Upper lobe of left lung (tissue), 6 donors: ENCODE measurements at regions not wholly inside any gene's neighbourhood (a gene's known extent, or its start where the extent isn't known, plus 50 kb on each side); places are given as distances from the start of the nearest gene placed in this dataset.
"Not testable (repeated sequence)": the region's sequence is repeated elsewhere in the genome, so short reads cannot be mapped to it uniquely, and the experiment has no call there.

ENCODE experiments used
- ATAC-seq, 2 donors: fragments of 200-7000 bp; cut with Tn5 transposase; one replicate each; pipeline ENCODE4 v1.9.1; 2022; ENCODE audit warnings: mild to moderate bottlenecking in 2 of 2, moderate library complexity in 2 of 2; ENCODE audit not compliant: low FRiP score in 2 of 2
- DNase-seq, 2 donors: peaks; one replicate each; pipeline ENCODE4 v3.0.0-alpha.2; 2019 to 2020
- H3K27ac ChIP-seq, 4 donors: fragments of 200-600 bp; sonication (generic); one replicate each; pipeline ENCODE4 v1.5.1; 2016 to 2019
- H3K27me3 ChIP-seq, 4 donors: fragments of 200-600 bp; sonication (generic); one replicate each; pipeline ENCODE4 v1.5.1; 2017 to 2019
- H3K36me3 ChIP-seq, 4 donors: fragments of 200-600 bp; sonication (generic); one replicate each; pipeline ENCODE4 v1.5.1; 2016 to 2019
- H3K4me1 ChIP-seq, 4 donors: fragments of 200-600 bp; sonication (generic); one replicate each; pipeline ENCODE4 v1.5.1; 2018 to 2019
- H3K4me3 ChIP-seq, 4 donors: fragments of 200-600 bp; sonication (generic); one replicate each; pipeline ENCODE4 v1.5.1; 2017 to 2019; ENCODE audit warnings: mild to moderate bottlenecking in 2 of 4, moderate library complexity in 1 of 4
- H3K9me3 ChIP-seq, 4 donors: fragments of 200-600 bp; sonication (generic); one replicate each; pipeline ENCODE4 v1.5.1; 2018 to 2019
- EP300 ChIP-seq, 4 donors: sonication (generic); formaldehyde crosslinking; IDR thresholded peaks; one replicate each; pipeline ENCODE4 v1.5.1; 2017; ENCODE audit warnings: antibody characterized with exemption in 4 of 4, control low read depth in 2 of 4
- POLR2A ChIP-seq, 4 donors: fragments of 450-650 bp; IDR thresholded peaks; one replicate each; pipeline ENCODE4 v1.5.1; 2016 to 2017; ENCODE audit warnings: antibody characterized with exemption in 4 of 4, mild to moderate bottlenecking in 2 of 4
- POLR2AphosphoS5 ChIP-seq, 2 donors: sonication (generic); formaldehyde crosslinking; IDR thresholded peaks; one replicate each; pipeline ENCODE4 v1.5.1; 2017; ENCODE audit warnings: antibody characterized with exemption in 2 of 2
- WGBS, 2 donors: methylation state at CpG; one replicate each; pipeline ENCODE4 v1.1.5; 2017 to 2018; 5-methylcytosine and 5-hydroxymethylcytosine counted together
- TF ChIP-seq, protein P1 (sequence below), 6 experiments: fragments of 450-650 bp in 4 of 6; fragments of 200-600 bp in 2 of 6; sonication (generic) in 2 of 6; IDR thresholded peaks; one replicate each; pipeline ENCODE4 v1.5.1; 2016 to 2019; ENCODE audit warnings: antibody characterized with exemption in 6 of 6
- donor health status: DM: no; HTN: no; CAD: no; lungs with moderate emphysema.
- donor health status: DM: no; HTN: yes; CAD: no; lungs with severe emphysema.

DNA sequence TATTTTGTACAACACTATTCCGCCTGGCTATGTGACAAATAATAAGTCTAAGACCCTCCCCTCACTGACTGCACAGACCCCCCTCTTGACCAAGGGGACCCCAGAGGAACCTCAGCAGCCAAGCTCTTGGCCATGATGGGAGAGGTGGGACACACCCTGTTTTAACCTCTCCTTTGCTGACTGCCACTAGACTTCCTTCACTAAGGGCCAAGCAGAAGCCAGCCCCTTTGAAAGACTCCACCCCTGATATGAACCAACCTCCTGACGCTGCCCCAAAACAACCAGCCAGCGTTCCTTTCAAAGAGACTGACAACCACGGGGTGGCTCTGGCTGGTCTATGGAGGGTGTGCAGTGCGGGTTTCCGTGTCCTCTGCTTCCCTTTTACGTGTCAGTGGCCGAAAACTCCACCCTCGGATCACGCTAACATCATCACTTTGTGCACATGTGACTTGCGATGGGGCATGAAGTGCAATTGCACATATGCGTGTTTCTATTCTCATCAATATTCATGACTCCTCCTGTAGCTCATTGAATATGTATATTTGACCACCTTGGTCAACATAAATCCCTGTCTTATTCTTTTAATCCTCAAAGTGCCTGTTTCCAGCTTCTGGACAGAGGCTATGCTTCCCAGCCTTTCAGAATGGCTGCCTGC lies 643.9 kb downstream of the TBC1D22A start:
- Histone ChIP-seq H3K4me3 (no peak overlapping the region), H3K4me1 (no peaks in the 10 kb centered on the region), H3K36me3 (no peaks in the 10 kb centered on the region), H3K27me3 (no peaks in the 10 kb centered on the region), H3K9me3 (no peaks in the 10 kb centered on the region), H3K27ac (no peak overlapping the region)
- TF ChIP-seq POLR2A (IDR thresholded peaks at IDR 0.05) (no peak), EP300 (IDR thresholded peaks at IDR 0.05) (no peak), POLR2AphosphoS5 (IDR thresholded peaks at IDR 0.05) (no peak)
- TF ChIP-seq, protein P1, sequence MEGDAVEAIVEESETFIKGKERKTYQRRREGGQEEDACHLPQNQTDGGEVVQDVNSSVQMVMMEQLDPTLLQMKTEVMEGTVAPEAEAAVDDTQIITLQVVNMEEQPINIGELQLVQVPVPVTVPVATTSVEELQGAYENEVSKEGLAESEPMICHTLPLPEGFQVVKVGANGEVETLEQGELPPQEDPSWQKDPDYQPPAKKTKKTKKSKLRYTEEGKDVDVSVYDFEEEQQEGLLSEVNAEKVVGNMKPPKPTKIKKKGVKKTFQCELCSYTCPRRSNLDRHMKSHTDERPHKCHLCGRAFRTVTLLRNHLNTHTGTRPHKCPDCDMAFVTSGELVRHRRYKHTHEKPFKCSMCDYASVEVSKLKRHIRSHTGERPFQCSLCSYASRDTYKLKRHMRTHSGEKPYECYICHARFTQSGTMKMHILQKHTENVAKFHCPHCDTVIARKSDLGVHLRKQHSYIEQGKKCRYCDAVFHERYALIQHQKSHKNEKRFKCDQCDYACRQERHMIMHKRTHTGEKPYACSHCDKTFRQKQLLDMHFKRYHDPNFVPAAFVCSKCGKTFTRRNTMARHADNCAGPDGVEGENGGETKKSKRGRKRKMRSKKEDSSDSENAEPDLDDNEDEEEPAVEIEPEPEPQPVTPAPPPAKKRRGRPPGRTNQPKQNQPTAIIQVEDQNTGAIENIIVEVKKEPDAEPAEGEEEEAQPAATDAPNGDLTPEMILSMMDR (IDR thresholded peaks at IDR 0.05): no peak
- no peak for ATAC-seq
- WGBS, 2 donors: 89% methylated on average over 12 of the region's 12 CpGs
- DNase-seq: no peak

DNA sequence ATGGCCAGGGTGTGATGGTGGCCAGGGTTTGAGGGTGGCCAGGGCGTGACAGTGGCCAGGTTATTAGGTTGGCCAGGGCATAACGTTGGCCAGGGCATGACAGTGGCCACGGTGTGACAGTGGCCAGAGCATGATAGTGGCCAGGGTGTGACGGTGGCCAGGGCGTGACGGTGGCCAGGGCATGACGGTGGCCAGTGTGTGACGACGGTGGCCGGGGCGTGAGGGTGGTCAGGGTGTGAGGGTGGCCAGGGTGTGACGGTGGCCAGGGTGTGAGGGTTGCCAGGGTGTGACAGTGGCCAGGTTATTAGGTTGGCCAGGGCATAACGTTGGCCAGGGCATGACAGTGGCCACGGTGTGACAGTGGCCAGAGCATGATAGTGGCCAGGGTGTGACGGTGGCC lies 642.8 kb downstream of the TBC1D22A start:
- H3K36me3 ChIP-seq, DNase-seq, H3K4me1 ChIP-seq, H3K9me3 ChIP-seq, H3K4me3 ChIP-seq, ATAC-seq, H3K27ac ChIP-seq, H3K27me3 ChIP-seq: not testable (repeated sequence)
- WGBS, 2 donors: 85 to 89% methylated on average over 15 of the region's 15 CpGs

DNA sequence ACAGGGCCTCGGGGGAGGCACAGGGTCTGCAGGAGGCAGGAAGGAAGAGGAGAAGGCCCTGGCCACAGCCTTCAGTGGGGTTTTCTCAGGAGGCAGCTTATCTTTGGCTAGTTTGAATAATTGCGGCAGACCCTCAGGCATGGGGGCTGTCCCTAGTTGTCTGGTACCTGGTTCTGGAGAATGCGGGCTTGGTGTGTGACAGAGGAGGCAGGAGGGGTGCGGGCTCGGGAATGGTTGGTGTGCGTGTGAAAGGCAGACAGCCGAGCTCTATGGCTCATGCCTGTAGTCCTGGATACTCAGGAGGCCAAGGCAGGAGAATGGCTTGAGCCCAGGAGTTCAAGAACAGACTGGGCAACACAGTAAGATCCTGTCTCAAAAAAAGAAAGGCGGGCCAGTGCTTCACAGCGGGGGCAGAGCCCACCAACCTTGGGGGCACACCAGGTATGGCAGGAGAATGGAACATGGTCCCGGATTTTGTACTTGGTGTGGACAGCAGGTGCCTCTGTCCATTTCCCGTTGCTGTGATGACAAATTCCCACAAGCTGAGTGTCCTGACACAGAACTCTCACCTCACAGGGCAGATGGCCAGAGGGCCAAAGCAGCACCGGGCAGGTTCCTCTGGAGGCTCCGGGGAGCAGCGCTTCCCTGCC lies 640.6 kb downstream of the TBC1D22A start:
- Histone ChIP-seq H3K27me3 (no peaks in the 10 kb centered on the region), H3K27ac (no peak overlapping the region), H3K4me1 (no peaks in the 10 kb centered on the region), H3K36me3 (no peaks in the 10 kb centered on the region), H3K9me3 (no peaks in the 10 kb centered on the region), H3K4me3 (no peak overlapping the region)
- 82 to 85% methylated on average over 13 to 14 of the region's 14 CpGs for WGBS, 2 donors
- TF ChIP-seq, protein P1 (IDR thresholded peaks at IDR 0.05): no peak
- no peak for TF ChIP-seq EP300 (IDR thresholded peaks at IDR 0.05)
- no peak for TF ChIP-seq POLR2AphosphoS5 (IDR thresholded peaks at IDR 0.05)
- no peak for TF ChIP-seq POLR2A (IDR thresholded peaks at IDR 0.05)
- ATAC-seq (no peak), DNase-seq (no peak)

DNA sequence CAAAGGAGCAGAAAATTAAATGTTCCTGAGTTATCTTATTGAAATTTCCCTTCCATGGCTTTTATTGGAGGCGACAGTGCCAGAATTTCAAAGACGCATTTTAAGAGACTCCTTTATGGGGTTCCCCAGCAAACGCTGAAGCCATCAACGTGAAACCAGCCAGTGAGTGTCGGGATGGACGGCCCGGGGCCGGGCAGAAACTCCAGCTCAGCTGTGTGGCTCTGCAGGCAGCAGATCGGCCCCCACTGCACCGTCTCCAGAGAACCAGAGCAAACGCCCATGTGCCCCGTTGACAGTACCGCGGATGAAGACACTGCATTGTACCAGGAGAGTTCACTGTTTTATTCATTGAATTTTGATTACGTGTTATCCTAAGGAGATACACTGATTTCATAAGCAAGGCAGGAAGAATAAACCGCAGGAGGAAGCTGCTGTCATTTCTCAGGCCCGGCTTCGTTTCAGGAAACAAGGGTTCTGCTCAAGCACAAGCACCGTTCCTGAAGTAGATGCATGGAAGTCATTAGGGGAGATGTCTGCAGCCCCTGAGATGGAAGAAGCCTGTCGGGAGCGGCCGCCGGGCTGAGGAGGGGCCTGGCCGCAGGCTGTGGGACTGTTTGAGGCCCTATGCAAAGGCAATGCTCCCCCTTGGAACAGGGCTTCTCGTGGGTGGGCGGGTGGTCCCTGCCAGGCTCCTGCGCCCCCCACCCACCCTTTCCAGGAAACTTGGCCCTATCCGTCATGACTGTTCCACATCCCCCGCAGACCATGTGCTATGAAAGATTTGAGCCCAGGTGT lies 639.7 kb downstream of the TBC1D22A start:
- DNase-seq (no peak), ATAC-seq (no peak)
- Histone ChIP-seq H3K27ac (no peak overlapping the region), H3K36me3 (no peaks in the 10 kb centered on the region), H3K9me3 (no peaks in the 10 kb centered on the region), H3K4me1 (no peaks in the 10 kb centered on the region), H3K4me3 (no peak overlapping the region), H3K27me3 (no peaks in the 10 kb centered on the region)
- 68 to 74% methylated on average over 29 of the region's 29 CpGs for whole genome bisulfite sequencing, 2 donors
- TF ChIP-seq, protein P1 (IDR thresholded peaks at IDR 0.05): no peak
- no peak for TF ChIP-seq POLR2A (IDR thresholded peaks at IDR 0.05)
- TF ChIP-seq EP300 (IDR thresholded peaks at IDR 0.05): no peak
- TF ChIP-seq POLR2AphosphoS5 (IDR thresholded peaks at IDR 0.05): no peak

DNA sequence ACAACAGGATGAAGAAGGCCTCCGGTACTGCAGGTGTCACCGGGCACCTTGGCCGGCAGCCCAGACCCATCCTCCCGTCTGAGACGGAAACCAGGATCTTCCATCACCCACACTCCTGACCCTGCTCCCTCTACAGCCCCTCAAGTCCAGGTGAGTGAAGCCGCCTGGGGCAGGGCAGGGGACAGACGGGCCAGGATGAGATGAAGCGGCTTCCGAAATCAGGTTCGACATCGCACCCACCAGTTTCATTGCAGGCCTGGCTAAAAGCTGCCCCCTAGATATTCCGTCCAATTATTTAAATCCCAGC lies 639.1 kb downstream of the TBC1D22A start:
- 78 to 93% methylated on average over 9 to 12 of the region's 12 CpGs for WGBS, 2 donors
- H3K36me3 ChIP-seq: no peaks in the 10 kb centered on the region
- DNase-seq (no peak), ATAC-seq (no peak)
- no peak overlapping the region for H3K4me3 ChIP-seq
- H3K27me3 ChIP-seq: no peaks in the 10 kb centered on the region
- no peak overlapping the region for H3K27ac ChIP-seq
- TF ChIP-seq POLR2A (IDR thresholded peaks at IDR 0.05) (no peak), EP300 (IDR thresholded peaks at IDR 0.05) (no peak), POLR2AphosphoS5 (IDR thresholded peaks at IDR 0.05) (no peak)
- TF ChIP-seq, protein P1 (IDR thresholded peaks at IDR 0.05): no peak
- H3K4me1 ChIP-seq: no peaks in the 10 kb centered on the region
- H3K9me3 ChIP-seq: no peaks in the 10 kb centered on the region
